CD1c-positive myeloid dendritic cell (primary cell): ENCODE measurements at regions not wholly inside any gene's neighbourhood (a gene's known extent, or its start where the extent isn't known, plus 50 kb on each side); places are given as distances from the start of the nearest gene placed in this dataset.

Experiments
- DNase-seq: peaks from one replicate; pipeline ENCODE4 v3.0.0-alpha.2; 2016; ENCODE audit errors: extremely low spot score

GRCh38 chr15:39075756-39076341 is 505.0 kb upstream of the THBS1 start:
- no peak for DNase-seq

GRCh38 chr15:39078026-39078425 is 502.9 kb upstream of the THBS1 start:
- DNase-seq = no peak

- no peak for DNase-seq
Measured at GRCh38 chr15:39079296-39079847, 501.5 kb upstream of the THBS1 start.

- DNase-seq = no peak
Measured at GRCh38 chr15:39083213-39083612, 497.7 kb upstream of the THBS1 start.

GRCh38 chr15:39084674-39085530 is 496.0 kb upstream of the THBS1 start:
- DNase-seq = peak; percentile 27

- no peak for DNase-seq
Measured at GRCh38 chr15:39086641-39087040, 494.2 kb upstream of the THBS1 start.

- no peak for DNase-seq
Measured at GRCh38 chr15:39088156-39088555, 492.7 kb upstream of the THBS1 start.

- DNase-seq = no peak
Measured at GRCh38 chr15:39092354-39092753, 488.5 kb upstream of the THBS1 start.

- no peak for DNase-seq
Measured at GRCh38 chr15:39092761-39093160, 488.1 kb upstream of the THBS1 start.

GRCh38 chr15:39094116-39094515 is 486.8 kb upstream of the THBS1 start:
- no peak for DNase-seq

- DNase-seq = no peak
Measured at GRCh38 chr15:39095218-39095879, 485.5 kb upstream of the THBS1 start.

GRCh38 chr15:39096608-39097205 is 484.2 kb upstream of the THBS1 start:
- no peak for DNase-seq

GRCh38 chr15:39099524-39099923 is 481.4 kb upstream of the THBS1 start:
- no peak for DNase-seq

- DNase-seq = no peak
Measured at GRCh38 chr15:39100106-39100660, 480.7 kb upstream of the THBS1 start.

GRCh38 chr15:39102431-39102830 is 478.4 kb upstream of the THBS1 start:
- DNase-seq = no peak

GRCh38 chr15:39106950-39107349 is 473.9 kb upstream of the THBS1 start:
- DNase-seq = no peak

- DNase-seq = no peak
Measured at GRCh38 chr15:39108021-39108420, 472.9 kb upstream of the THBS1 start.

GRCh38 chr15:39110336-39110735 is 470.5 kb upstream of the THBS1 start:
- no peak for DNase-seq

- no peak for DNase-seq
Measured at GRCh38 chr15:39110746-39111145, 470.1 kb upstream of the THBS1 start.

GRCh38 chr15:39113741-39114140 is 467.1 kb upstream of the THBS1 start:
- no peak for DNase-seq

GRCh38 chr15:39114690-39115378 is 466.0 kb upstream of the THBS1 start:
- no peak for DNase-seq
